Liver (tissue), 3 donors: ENCODE measurements at regions not wholly inside any gene's neighbourhood (a gene's known extent, or its start where the extent isn't known, plus 50 kb on each side); places are given as distances from the start of the nearest gene placed in this dataset.

Source experiments
- EGR1 ChIP-seq, 2 donors: IDR thresholded peaks; 2 replicates each; pipeline ENCODE4 v1.6.1; 2016 to 2018; ENCODE audit warnings: antibody characterized with exemption in 2 of 2, low read depth in 2 of 2
- RAD21 ChIP-seq, 2 donors: IDR thresholded peaks; 2 replicates each; pipeline ENCODE4 v1.6.1; 2016; ENCODE audit warnings: antibody characterized with exemption in 2 of 2, mild to moderate bottlenecking in 2 of 2
- TAF1 ChIP-seq: conservative IDR thresholded peaks from 2 replicates; pipeline ENCODE4 v1.6.1; 2016; ENCODE audit warnings: antibody characterized with exemption, mild to moderate bottlenecking
- YY1 ChIP-seq: IDR thresholded peaks from 2 replicates; pipeline ENCODE4 v1.6.1; 2016; ENCODE audit warnings: antibody characterized with exemption, mild to moderate bottlenecking
- TF ChIP-seq, protein P1 (sequence below): fragments of 150-350 bp; IDR thresholded peaks from 2 replicates; pipeline ENCODE4 v1.5.1; 2017; ENCODE audit warnings: improper control_type of control experiment, low read depth, low read length; ENCODE audit not compliant: missing input control
- TF ChIP-seq, protein P2 (sequence below): IDR thresholded peaks from 2 replicates; pipeline ENCODE4 v1.6.1; 2016; ENCODE audit warnings: antibody characterized with exemption, mild to moderate bottlenecking
- TF ChIP-seq, protein P3 (sequence below): IDR thresholded peaks from 2 replicates; pipeline ENCODE4 v1.6.1; 2016; ENCODE audit warnings: antibody characterized with exemption
- TF ChIP-seq, protein P4 (sequence below): IDR thresholded peaks from 2 replicates; pipeline ENCODE4 v1.6.1; 2016; ENCODE audit warnings: antibody characterized with exemption
- donor health status: healthy.
- donor health status: healthy.

DNA sequence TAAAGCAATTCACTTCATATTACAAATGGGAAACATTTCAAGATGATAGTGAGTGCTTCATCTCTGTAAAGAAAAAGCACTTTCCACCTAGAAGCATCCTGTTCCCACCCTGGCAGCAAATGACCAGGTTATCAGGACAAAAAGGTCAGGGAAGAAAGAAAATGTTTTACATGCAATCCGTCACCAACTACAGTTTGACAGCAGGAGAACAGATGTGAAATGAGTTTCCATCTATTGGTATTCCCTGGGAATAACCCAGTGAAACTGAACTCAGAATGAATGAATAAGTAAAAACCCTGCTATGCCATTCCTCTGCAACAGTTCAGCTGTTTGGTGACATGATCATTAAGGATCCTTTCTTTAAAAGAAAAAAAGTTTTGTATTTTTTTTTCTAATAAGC lies 67.6 kb downstream of the HTR1A start:
- TF ChIP-seq RAD21 (IDR thresholded peaks at IDR 0.05) (no peak), EGR1 (IDR thresholded peaks at IDR 0.05; ENCODE audit: low read depth in 2 of 2) (no peak), YY1 (no peak), TAF1 (no peak)
- TF ChIP-seq, protein P1, sequence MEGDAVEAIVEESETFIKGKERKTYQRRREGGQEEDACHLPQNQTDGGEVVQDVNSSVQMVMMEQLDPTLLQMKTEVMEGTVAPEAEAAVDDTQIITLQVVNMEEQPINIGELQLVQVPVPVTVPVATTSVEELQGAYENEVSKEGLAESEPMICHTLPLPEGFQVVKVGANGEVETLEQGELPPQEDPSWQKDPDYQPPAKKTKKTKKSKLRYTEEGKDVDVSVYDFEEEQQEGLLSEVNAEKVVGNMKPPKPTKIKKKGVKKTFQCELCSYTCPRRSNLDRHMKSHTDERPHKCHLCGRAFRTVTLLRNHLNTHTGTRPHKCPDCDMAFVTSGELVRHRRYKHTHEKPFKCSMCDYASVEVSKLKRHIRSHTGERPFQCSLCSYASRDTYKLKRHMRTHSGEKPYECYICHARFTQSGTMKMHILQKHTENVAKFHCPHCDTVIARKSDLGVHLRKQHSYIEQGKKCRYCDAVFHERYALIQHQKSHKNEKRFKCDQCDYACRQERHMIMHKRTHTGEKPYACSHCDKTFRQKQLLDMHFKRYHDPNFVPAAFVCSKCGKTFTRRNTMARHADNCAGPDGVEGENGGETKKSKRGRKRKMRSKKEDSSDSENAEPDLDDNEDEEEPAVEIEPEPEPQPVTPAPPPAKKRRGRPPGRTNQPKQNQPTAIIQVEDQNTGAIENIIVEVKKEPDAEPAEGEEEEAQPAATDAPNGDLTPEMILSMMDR: no peak
- TF ChIP-seq, protein P2, sequence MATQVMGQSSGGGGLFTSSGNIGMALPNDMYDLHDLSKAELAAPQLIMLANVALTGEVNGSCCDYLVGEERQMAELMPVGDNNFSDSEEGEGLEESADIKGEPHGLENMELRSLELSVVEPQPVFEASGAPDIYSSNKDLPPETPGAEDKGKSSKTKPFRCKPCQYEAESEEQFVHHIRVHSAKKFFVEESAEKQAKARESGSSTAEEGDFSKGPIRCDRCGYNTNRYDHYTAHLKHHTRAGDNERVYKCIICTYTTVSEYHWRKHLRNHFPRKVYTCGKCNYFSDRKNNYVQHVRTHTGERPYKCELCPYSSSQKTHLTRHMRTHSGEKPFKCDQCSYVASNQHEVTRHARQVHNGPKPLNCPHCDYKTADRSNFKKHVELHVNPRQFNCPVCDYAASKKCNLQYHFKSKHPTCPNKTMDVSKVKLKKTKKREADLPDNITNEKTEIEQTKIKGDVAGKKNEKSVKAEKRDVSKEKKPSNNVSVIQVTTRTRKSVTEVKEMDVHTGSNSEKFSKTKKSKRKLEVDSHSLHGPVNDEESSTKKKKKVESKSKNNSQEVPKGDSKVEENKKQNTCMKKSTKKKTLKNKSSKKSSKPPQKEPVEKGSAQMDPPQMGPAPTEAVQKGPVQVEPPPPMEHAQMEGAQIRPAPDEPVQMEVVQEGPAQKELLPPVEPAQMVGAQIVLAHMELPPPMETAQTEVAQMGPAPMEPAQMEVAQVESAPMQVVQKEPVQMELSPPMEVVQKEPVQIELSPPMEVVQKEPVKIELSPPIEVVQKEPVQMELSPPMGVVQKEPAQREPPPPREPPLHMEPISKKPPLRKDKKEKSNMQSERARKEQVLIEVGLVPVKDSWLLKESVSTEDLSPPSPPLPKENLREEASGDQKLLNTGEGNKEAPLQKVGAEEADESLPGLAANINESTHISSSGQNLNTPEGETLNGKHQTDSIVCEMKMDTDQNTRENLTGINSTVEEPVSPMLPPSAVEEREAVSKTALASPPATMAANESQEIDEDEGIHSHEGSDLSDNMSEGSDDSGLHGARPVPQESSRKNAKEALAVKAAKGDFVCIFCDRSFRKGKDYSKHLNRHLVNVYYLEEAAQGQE: no peak
- TF ChIP-seq, protein P3, sequence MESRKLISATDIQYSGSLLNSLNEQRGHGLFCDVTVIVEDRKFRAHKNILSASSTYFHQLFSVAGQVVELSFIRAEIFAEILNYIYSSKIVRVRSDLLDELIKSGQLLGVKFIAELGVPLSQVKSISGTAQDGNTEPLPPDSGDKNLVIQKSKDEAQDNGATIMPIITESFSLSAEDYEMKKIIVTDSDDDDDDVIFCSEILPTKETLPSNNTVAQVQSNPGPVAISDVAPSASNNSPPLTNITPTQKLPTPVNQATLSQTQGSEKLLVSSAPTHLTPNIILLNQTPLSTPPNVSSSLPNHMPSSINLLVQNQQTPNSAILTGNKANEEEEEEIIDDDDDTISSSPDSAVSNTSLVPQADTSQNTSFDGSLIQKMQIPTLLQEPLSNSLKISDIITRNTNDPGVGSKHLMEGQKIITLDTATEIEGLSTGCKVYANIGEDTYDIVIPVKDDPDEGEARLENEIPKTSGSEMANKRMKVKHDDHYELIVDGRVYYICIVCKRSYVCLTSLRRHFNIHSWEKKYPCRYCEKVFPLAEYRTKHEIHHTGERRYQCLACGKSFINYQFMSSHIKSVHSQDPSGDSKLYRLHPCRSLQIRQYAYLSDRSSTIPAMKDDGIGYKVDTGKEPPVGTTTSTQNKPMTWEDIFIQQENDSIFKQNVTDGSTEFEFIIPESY: no peak
- TF ChIP-seq, protein P4, sequence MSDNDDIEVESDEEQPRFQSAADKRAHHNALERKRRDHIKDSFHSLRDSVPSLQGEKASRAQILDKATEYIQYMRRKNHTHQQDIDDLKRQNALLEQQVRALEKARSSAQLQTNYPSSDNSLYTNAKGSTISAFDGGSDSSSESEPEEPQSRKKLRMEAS: no peak
